Smooth muscle cell (in vitro differentiated cells): ENCODE measurements at regions not wholly inside any gene's neighbourhood (a gene's known extent, or its start where the extent isn't known, plus 50 kb on each side); places are given as distances from the start of the nearest gene placed in this dataset.
"Not testable (repeated sequence)": the region's sequence is repeated elsewhere in the genome, so short reads cannot be mapped to it uniquely, and the experiment has no call there.

Source experiments
- DNase-seq: peaks from one replicate; lab custom pipeline; 2025; ENCODE audit not compliant: unreplicated experiment; lab: John Stamatoyannopoulos, UW
- H2AFZ ChIP-seq: fragments of 200-600 bp; sonication (generic); 2 replicates; pipeline ENCODE4 v1.6.0; 2016; ENCODE audit warnings: antibody characterized with exemption, low read depth, mild to moderate bottlenecking
- H3F3A ChIP-seq: fragments of 200-600 bp; sonication (generic); 2 replicates; pipeline ENCODE4 v1.6.0; 2017; ENCODE audit warnings: antibody characterized with exemption, low read depth
- H3K27ac ChIP-seq: fragments of 200-600 bp; sonication (generic); 2 replicates; pipeline ENCODE4 v1.5.1; 2016; ENCODE audit warnings: low read depth, mild to moderate bottlenecking
- H3K27me3 ChIP-seq: fragments of 200-600 bp; sonication (generic); 2 replicates; pipeline ENCODE4 v1.6.1; 2016; ENCODE audit warnings: low read depth, mild to moderate bottlenecking
- H3K36me3 ChIP-seq: fragments of 200-600 bp; sonication (generic); 2 replicates; pipeline ENCODE4 v1.5.1; 2016; ENCODE audit warnings: low read depth
- H3K4me1 ChIP-seq: fragments of 200-600 bp; sonication (generic); 2 replicates; pipeline ENCODE4 v1.5.1; 2016; ENCODE audit warnings: low read depth
- H3K4me2 ChIP-seq: fragments of 200-600 bp; sonication (generic); 2 replicates; pipeline ENCODE4 v1.6.0; 2016; ENCODE audit warnings: mild to moderate bottlenecking
- H3K4me3 ChIP-seq: fragments of 200-600 bp; sonication (generic); 2 replicates; pipeline ENCODE4 v1.5.1; 2016; ENCODE audit warnings: mild to moderate bottlenecking
- H3K79me2 ChIP-seq: fragments of 200-600 bp; sonication (generic); 2 replicates; pipeline ENCODE4 v1.6.0; 2016; ENCODE audit warnings: low read depth, mild to moderate bottlenecking
- H3K9ac ChIP-seq: fragments of 200-600 bp; sonication (generic); 2 replicates; pipeline ENCODE4 v1.6.0; 2016; ENCODE audit warnings: low read depth
- H3K9me3 ChIP-seq: fragments of 200-600 bp; sonication (generic); replicated peaks from 2 replicates; pipeline ENCODE4 v1.5.1; 2016; ENCODE audit warnings: low read depth
- H4K20me1 ChIP-seq: fragments of 200-600 bp; sonication (generic); 2 replicates; pipeline ENCODE4 v1.6.0; 2016; ENCODE audit warnings: low read depth
- WGBS: methylation state at CpG from one replicate; pipeline ENCODE4 v1.1.7; 2016; ENCODE audit warnings: low lambda C conversion rate; 5-methylcytosine and 5-hydroxymethylcytosine counted together
- TF ChIP-seq, protein P1 (sequence below): fragments of 200-600 bp; sonication (generic); IDR thresholded peaks from 2 replicates; pipeline ENCODE4 v1.5.1; 2017; ENCODE audit warnings: borderline replicate concordance, mild to moderate bottlenecking, antibody characterized with exemption; ENCODE audit not compliant: insufficient read depth, poor library complexity, severe bottlenecking

DNA sequence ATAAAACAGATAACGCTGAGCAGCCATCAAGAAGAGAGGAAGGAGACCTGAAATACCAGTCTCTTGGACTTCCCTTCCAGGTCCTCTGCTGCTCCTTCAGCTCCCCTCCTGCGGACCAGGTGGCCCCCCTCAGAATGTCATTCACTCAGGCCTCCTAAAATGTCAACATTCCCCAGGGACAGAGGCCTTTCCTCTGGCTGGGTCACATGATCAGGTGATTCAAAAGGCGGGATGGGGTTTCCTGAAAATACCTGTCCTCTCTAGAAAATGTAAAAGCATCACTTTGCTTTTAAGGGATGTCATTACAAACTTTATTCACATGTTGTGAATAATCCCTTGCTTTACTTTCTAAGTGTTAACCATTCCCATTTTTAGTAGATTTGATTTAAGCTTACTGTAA lies 311.1 kb downstream of the INHBA start:
- TF ChIP-seq, protein P1, sequence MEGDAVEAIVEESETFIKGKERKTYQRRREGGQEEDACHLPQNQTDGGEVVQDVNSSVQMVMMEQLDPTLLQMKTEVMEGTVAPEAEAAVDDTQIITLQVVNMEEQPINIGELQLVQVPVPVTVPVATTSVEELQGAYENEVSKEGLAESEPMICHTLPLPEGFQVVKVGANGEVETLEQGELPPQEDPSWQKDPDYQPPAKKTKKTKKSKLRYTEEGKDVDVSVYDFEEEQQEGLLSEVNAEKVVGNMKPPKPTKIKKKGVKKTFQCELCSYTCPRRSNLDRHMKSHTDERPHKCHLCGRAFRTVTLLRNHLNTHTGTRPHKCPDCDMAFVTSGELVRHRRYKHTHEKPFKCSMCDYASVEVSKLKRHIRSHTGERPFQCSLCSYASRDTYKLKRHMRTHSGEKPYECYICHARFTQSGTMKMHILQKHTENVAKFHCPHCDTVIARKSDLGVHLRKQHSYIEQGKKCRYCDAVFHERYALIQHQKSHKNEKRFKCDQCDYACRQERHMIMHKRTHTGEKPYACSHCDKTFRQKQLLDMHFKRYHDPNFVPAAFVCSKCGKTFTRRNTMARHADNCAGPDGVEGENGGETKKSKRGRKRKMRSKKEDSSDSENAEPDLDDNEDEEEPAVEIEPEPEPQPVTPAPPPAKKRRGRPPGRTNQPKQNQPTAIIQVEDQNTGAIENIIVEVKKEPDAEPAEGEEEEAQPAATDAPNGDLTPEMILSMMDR: no peak
- Histone ChIP-seq H3K4me2 (no peak overlapping the region), H3K27me3 (no peaks in the 10 kb centered on the region), H2AFZ (no peak overlapping the region), H4K20me1 (no peaks in the 10 kb centered on the region), H3K4me3 (no peak overlapping the region), H3F3A (no peaks in the 10 kb centered on the region), H3K27ac (no peak overlapping the region), H3K4me1 (peaks cover 2% of the 10 kb centered on the region), H3K36me3 (no peaks in the 10 kb centered on the region), H3K9ac (no peak overlapping the region), H3K79me2 (no peaks in the 10 kb centered on the region), H3K9me3 (no peaks in the 10 kb centered on the region)
- no peak for DNase-seq
- 85% methylated on average over 3 of the region's 3 CpGs for WGBS

DNA sequence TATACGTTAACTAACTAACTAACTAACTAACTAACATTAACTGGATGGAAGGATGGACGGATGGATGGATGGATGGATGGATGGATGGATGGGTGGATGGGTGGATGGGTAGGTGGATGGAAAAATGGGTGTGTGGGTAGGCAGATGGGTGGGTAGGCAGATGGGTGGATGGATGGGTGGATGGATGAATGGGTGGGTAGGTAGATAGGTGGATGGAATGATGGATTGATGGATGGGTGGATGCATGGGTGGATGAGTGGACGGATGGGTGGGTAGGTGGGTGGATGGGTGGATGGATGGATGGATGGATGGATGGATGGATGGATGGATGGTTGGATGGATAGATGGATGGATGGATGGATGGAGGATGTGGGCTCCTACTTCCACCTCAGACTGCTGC lies 314.0 kb downstream of the INHBA start:
- not testable (repeated sequence) for H3F3A ChIP-seq, H3K4me2 ChIP-seq, H3K27ac ChIP-seq, H2AFZ ChIP-seq, H3K9me3 ChIP-seq, DNase-seq, H3K36me3 ChIP-seq, H4K20me1 ChIP-seq, H3K79me2 ChIP-seq, H3K4me3 ChIP-seq, H3K9ac ChIP-seq, H3K27me3 ChIP-seq
- peaks cover 13% of the 10 kb centered on the region for H3K4me1 ChIP-seq
- WGBS: 100% methylated on average over 2 of the region's 3 CpGs

DNA sequence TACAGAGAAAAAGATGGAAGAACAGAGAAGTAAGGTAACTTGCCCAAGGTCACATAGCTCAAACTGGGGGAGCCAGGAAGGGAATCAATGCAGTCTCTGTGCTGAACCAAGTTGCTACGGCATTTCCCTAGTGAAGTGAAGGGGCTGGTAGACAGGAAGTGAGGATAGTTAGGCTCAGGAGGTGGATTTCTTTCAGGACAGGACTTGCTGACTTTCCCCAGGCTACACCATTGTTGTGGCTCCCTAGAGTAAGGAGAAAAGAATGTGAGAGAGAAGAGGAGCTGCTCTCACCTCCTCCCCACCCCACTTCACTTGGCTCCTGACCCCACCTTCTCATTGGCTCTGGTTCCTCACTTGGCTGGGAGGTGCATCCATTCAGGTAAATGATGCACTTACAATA lies 316.9 kb downstream of the INHBA start:
- Histone ChIP-seq H3K4me3 (no peak overlapping the region), H4K20me1 (no peaks in the 10 kb centered on the region), H3K9ac (no peak overlapping the region), H3K4me2 (no peak overlapping the region), H3K9me3 (no peaks in the 10 kb centered on the region), H3K27me3 (no peaks in the 10 kb centered on the region), H3K4me1 (peaks cover 18% of the 10 kb centered on the region), H3K27ac (peak overlapping the region; percentile 65), H3K36me3 (no peaks in the 10 kb centered on the region), H2AFZ (no peak overlapping the region), H3F3A (no peaks in the 10 kb centered on the region), H3K79me2 (no peaks in the 10 kb centered on the region)
- TF ChIP-seq, protein P1: no peak
- WGBS: 62% methylated on average over 1 of the region's 1 CpG
- no peak for DNase-seq

DNA sequence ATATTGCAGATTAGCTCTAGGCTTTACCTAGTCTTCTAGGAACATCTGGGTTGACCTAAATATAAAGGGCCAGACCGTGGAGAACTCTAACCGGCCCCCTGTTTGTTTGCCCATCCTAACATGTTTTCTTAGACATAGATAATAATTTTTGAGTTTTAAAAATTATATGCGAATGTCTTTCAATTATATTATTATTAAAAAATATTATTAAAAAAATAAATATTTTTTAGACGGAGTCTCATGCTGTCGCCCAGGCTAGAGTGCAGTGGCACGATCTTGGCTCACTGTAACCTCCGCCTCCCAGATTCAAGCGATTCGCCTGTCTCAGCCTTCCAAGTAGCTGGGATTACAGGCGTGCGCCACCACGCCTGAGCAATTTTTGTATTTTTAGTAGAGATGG lies 318.5 kb downstream of the INHBA start:
- TF ChIP-seq, protein P1: no peak
- Histone ChIP-seq H3K4me2 (peak overlapping the region; percentile 2), H3K36me3 (no peaks in the 10 kb centered on the region), H3K27ac (peak overlapping the region; percentile 39), H3K4me3 (no peak overlapping the region), H3K79me2 (no peaks in the 10 kb centered on the region), H2AFZ (no peak overlapping the region), H3K4me1 (peaks cover 18% of the 10 kb centered on the region), H3K27me3 (no peaks in the 10 kb centered on the region), H3F3A (no peaks in the 10 kb centered on the region), H3K9ac (no peak overlapping the region), H3K9me3 (no peaks in the 10 kb centered on the region), H4K20me1 (no peaks in the 10 kb centered on the region)
- WGBS: 86% methylated on average over 12 of the region's 12 CpGs
- no peak for DNase-seq
